Smooth muscle cell (in vitro differentiated cells): ENCODE measurements at regions not wholly inside any gene's neighbourhood (a gene's known extent, or its start where the extent isn't known, plus 50 kb on each side); places are given as distances from the start of the nearest gene placed in this dataset.

ENCODE experiments used
- DNase-seq: peaks from one replicate; lab custom pipeline; 2025; ENCODE audit not compliant: unreplicated experiment; lab: John Stamatoyannopoulos, UW
- H2AFZ ChIP-seq: fragments of 200-600 bp; sonication (generic); 2 replicates; pipeline ENCODE4 v1.6.0; 2016; ENCODE audit warnings: antibody characterized with exemption, low read depth, mild to moderate bottlenecking
- H3F3A ChIP-seq: fragments of 200-600 bp; sonication (generic); 2 replicates; pipeline ENCODE4 v1.6.0; 2017; ENCODE audit warnings: antibody characterized with exemption, low read depth
- H3K27ac ChIP-seq: fragments of 200-600 bp; sonication (generic); 2 replicates; pipeline ENCODE4 v1.5.1; 2016; ENCODE audit warnings: low read depth, mild to moderate bottlenecking
- H3K27me3 ChIP-seq: fragments of 200-600 bp; sonication (generic); 2 replicates; pipeline ENCODE4 v1.6.1; 2016; ENCODE audit warnings: low read depth, mild to moderate bottlenecking
- H3K36me3 ChIP-seq: fragments of 200-600 bp; sonication (generic); 2 replicates; pipeline ENCODE4 v1.5.1; 2016; ENCODE audit warnings: low read depth
- H3K4me1 ChIP-seq: fragments of 200-600 bp; sonication (generic); 2 replicates; pipeline ENCODE4 v1.5.1; 2016; ENCODE audit warnings: low read depth
- H3K4me2 ChIP-seq: fragments of 200-600 bp; sonication (generic); 2 replicates; pipeline ENCODE4 v1.6.0; 2016; ENCODE audit warnings: mild to moderate bottlenecking
- H3K4me3 ChIP-seq: fragments of 200-600 bp; sonication (generic); 2 replicates; pipeline ENCODE4 v1.5.1; 2016; ENCODE audit warnings: mild to moderate bottlenecking
- H3K79me2 ChIP-seq: fragments of 200-600 bp; sonication (generic); 2 replicates; pipeline ENCODE4 v1.6.0; 2016; ENCODE audit warnings: low read depth, mild to moderate bottlenecking
- H3K9ac ChIP-seq: fragments of 200-600 bp; sonication (generic); 2 replicates; pipeline ENCODE4 v1.6.0; 2016; ENCODE audit warnings: low read depth
- H3K9me3 ChIP-seq: fragments of 200-600 bp; sonication (generic); replicated peaks from 2 replicates; pipeline ENCODE4 v1.5.1; 2016; ENCODE audit warnings: low read depth
- H4K20me1 ChIP-seq: fragments of 200-600 bp; sonication (generic); 2 replicates; pipeline ENCODE4 v1.6.0; 2016; ENCODE audit warnings: low read depth
- CTCF ChIP-seq: fragments of 200-600 bp; sonication (generic); IDR thresholded peaks from 2 replicates; pipeline ENCODE4 v1.5.1; 2017; ENCODE audit warnings: borderline replicate concordance, mild to moderate bottlenecking, antibody characterized with exemption; ENCODE audit not compliant: insufficient read depth, poor library complexity, severe bottlenecking
- WGBS: methylation state at CpG from one replicate; pipeline ENCODE4 v1.1.7; 2016; ENCODE audit warnings: low lambda C conversion rate; 5-methylcytosine and 5-hydroxymethylcytosine counted together

- Histone ChIP-seq H3K79me2 (no peaks in the 10 kb centered on the region), H3K27me3 (no peaks in the 10 kb centered on the region), H3K4me3 (no peak overlapping the region), H3K9ac (no peak overlapping the region), H3K9me3 (no peaks in the 10 kb centered on the region), H3K4me2 (peak overlapping the region; percentile 62), H2AFZ (no peak overlapping the region), H3K36me3 (no peaks in the 10 kb centered on the region), H4K20me1 (no peaks in the 10 kb centered on the region), H3K4me1 (peaks cover 11% of the 10 kb centered on the region), H3F3A (peaks cover 22% of the 10 kb centered on the region), H3K27ac (peak overlapping the region; percentile 87)
- 95% methylated on average over 1 of the region's 1 CpG for WGBS
- no peak for DNase-seq
- no peak for TF ChIP-seq CTCF
Measured at GRCh38 chr17:69734656-69735055, 320.2 kb downstream of the MAP2K6 start.

GRCh38 chr17:69735285-69735684 lies 320.8 kb downstream of the MAP2K6 start:
- Histone ChIP-seq H3K9ac (no peak overlapping the region), H3K79me2 (no peaks in the 10 kb centered on the region), H3K36me3 (no peaks in the 10 kb centered on the region), H4K20me1 (no peaks in the 10 kb centered on the region), H2AFZ (no peak overlapping the region), H3K27ac (peak overlapping the region; percentile 87), H3F3A (peaks cover 22% of the 10 kb centered on the region), H3K4me2 (no peak overlapping the region), H3K27me3 (no peaks in the 10 kb centered on the region), H3K4me1 (peaks cover 11% of the 10 kb centered on the region), H3K9me3 (no peaks in the 10 kb centered on the region), H3K4me3 (no peak overlapping the region)
- TF ChIP-seq CTCF = no peak
- no peak for DNase-seq
- 90% methylated on average over 2 of the region's 2 CpGs for WGBS

GRCh38 chr17:69743091-69743490 lies 328.6 kb downstream of the MAP2K6 start:
- no peak for DNase-seq
- no peaks in the 10 kb centered on the region for H4K20me1 ChIP-seq
- H3K36me3 ChIP-seq = no peaks in the 10 kb centered on the region
- no peaks in the 10 kb centered on the region for H3F3A ChIP-seq
- no peak for TF ChIP-seq CTCF
- 93% methylated on average over 3 of the region's 3 CpGs for WGBS
- H3K27me3 ChIP-seq = no peaks in the 10 kb centered on the region
- H3K9ac ChIP-seq = no peak overlapping the region
- H3K4me1 ChIP-seq = no peaks in the 10 kb centered on the region
- no peak overlapping the region for H2AFZ ChIP-seq
- H3K27ac ChIP-seq = no peak overlapping the region
- no peak overlapping the region for H3K4me3 ChIP-seq
- H3K4me2 ChIP-seq = no peak overlapping the region
- H3K79me2 ChIP-seq = no peaks in the 10 kb centered on the region
- H3K9me3 ChIP-seq = no peaks in the 10 kb centered on the region

GRCh38 chr17:69744512-69745070 lies 330.1 kb downstream of the MAP2K6 start:
- H3K79me2 ChIP-seq = no peaks in the 10 kb centered on the region
- no peaks in the 10 kb centered on the region for H3K27me3 ChIP-seq
- no peak overlapping the region for H3K9ac ChIP-seq
- 97% methylated on average over 5 of the region's 5 CpGs for WGBS
- no peaks in the 10 kb centered on the region for H4K20me1 ChIP-seq
- no peak overlapping the region for H3K4me2 ChIP-seq
- no peak for DNase-seq
- H3K9me3 ChIP-seq = no peaks in the 10 kb centered on the region
- H2AFZ ChIP-seq = no peak overlapping the region
- no peaks in the 10 kb centered on the region for H3K4me1 ChIP-seq
- H3F3A ChIP-seq = no peaks in the 10 kb centered on the region
- no peaks in the 10 kb centered on the region for H3K36me3 ChIP-seq
- no peak for TF ChIP-seq CTCF
- H3K27ac ChIP-seq = no peak overlapping the region
- H3K4me3 ChIP-seq = no peak overlapping the region
